SHP77 (cell line): ENCODE measurements at regions not wholly inside any gene's neighbourhood (a gene's known extent, or its start where the extent isn't known, plus 50 kb on each side); places are given as distances from the start of the nearest gene placed in this dataset.

ENCODE experiments used
- DNase-seq, 2 experiments: peaks; one replicate each; lab custom pipeline; 2025; lab: John Stamatoyannopoulos, UW

DNA sequence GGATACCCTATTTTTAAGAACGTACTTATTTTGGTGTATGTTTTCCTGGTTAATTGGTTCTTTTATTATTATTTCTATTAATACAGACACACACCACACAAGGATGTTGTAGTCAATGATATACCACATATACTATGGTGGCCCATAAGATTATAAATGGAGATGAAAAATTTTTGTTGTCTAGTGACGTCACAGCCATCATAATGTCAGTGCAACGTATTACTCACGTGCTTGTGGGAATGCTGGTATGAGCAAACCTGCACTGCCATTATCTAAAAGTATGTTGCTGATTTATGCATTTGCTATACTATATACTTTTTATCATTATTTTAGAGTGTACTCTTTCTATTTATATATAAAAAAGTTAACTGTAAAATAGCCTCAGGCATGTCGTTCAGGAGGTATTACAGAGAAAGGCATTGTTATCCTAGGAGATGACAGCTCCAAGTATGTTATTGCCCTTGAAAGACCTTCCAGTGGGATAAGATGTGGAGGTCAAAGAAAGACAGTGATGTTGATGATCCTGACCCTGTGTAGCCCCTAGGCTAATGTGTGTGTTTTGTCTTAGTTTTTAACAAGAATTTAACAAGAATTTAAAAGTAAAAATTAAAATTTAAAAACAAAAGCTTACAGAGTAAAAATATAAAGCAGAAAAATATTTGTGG is 65.6 kb upstream of the SGCD start:
- no peak for DNase-seq

DNA sequence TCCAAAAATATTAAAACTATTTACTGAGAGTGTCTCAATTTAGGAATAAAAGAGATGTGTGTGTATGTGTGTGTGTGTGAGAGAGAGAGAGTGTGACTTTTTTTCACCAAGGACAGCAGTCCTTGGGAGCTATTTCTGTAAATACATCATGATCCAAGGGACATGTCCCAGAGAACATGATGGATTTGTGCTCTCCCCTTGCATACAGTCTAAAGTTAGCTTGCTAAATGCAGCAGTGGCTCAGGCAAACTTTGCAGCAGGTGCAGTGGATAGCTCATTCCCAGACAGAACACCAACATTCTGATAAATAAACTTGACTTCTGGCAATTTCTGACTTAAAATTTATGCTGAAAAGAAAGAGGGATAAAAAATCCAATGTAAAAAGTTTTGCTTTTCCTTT is 55.4 kb upstream of the SGCD start:
- DNase-seq: no peak

DNA sequence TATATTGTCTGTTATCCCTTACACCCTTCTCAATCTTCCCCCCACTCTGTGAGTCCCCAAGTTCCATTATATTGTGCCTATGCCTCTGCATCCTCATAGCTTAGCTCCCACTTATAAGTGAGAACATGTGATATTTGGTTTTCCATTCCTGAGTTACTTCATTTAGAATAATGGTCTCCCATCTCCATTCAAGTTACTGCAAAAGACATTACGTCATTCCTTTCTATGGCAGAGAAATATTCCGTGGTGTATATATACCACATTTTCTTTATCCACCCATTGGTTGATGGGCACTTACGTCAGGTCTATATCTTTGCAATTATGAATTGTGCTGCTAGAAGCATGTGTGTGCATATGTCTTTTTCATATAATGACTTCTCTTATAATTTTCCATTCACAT is 54.8 kb upstream of the SGCD start:
- no peak for DNase-seq

DNA sequence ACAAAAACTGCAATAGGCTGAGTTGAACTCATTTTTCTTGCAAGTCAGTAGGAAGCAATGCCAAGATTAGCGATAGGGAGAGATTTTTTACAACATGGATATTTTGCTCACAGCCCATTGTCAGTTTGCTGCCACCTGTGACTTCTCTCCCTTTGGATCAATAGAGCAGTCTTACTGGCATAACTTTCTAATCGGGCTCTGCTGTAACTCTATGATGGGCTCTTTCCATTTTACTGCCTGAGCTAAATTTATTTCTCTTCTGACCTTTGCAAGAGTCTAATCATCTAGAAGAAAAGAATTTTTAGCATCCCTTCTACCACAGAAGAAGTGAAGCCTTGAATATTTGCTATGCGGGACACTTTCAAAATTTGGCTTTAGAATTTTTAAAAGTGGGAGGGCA is 53.6 kb upstream of the SGCD start:
- no peak for DNase-seq

DNA sequence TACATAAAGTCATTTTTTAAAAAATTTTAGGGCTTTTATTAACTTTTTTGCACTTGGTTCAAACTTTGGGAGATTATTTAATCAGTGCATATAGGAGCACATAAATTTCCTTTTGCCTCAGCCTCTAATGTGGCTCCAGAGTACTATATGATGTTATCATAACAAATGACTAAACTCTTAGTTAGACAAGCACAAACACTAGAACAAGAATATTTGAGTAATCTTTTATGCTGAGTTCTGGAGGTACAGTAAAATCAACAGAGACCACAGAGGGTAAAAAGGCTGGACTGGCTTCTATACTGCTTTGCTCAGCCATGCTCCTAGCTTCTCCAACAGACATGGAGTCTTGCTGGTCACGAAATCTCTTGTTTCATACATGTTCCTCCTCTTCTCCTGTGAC is 52.5 kb upstream of the SGCD start:
- no peak for DNase-seq
